ENCODE measurements at regions not wholly inside any gene's neighbourhood (a gene's known extent, or its start where the extent isn't known, plus 50 kb on each side); places are given as distances from the start of the nearest gene placed in this dataset.

DNA sequence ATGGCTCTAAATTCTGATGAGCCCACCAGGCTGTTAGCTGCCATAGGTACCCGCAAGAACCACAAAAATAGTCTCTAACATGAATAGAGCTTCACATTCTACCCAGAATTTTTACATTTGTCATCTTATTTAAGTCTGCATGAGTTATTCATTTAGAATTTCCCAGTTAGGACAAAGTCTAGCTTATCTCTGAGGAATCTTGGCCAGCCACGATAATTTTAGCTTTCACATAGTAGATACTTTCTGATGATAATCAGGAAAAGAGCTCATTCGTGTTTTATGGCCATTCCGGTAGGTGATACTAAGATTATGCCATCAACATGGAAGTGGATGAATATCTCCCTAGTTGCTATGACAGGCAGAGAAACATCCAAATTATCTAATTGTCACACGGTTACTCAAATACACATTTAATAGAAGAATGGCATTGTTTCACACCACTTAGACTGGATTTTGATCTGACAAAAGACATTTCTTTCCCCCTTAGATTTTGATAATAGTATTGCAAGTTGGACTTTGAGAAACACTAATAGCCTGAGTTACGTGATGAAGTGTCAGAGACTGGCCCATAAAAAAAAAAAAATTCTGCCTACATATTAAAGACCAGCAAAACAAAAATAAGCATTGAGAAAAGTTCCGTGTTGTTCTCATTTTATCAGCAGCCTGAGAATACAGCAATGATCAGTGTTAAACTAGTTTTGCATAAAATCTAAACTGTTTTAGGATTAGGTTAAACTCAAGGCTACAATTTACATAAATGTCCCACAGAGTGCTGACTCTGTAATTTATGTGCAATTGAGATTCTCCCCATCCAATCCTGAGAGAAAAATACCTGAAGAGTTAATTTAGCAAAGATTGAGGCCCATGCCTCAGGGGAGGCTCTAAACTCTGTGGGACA is 397.5 kb upstream of the ARID1B start:
- no peak overlapping the region for H3K9ac ChIP-seq (ENCODE audit: low read depth, low read length)
- no peaks in the 10 kb centered on the region for H3K9me3 ChIP-seq (ENCODE audit: control insufficient read depth, insufficient read depth, low read length)
- no peaks in the 10 kb centered on the region for H3K36me3 ChIP-seq (ENCODE audit: insufficient read depth, low read length)
- H3K4me1 ChIP-seq (ENCODE audit: insufficient read depth, low read length) = no peaks in the 10 kb centered on the region

GRCh38 chr6:156378853-156379252 is 398.3 kb upstream of the ARID1B start:
- no peaks in the 10 kb centered on the region for H3K4me1 ChIP-seq (ENCODE audit: insufficient read depth, low read length)
- H3K9ac ChIP-seq (ENCODE audit: low read depth, low read length) = no peak overlapping the region
- no peaks in the 10 kb centered on the region for H3K9me3 ChIP-seq (ENCODE audit: control insufficient read depth, insufficient read depth, low read length)
- no peaks in the 10 kb centered on the region for H3K36me3 ChIP-seq (ENCODE audit: insufficient read depth, low read length)

GRCh38 chr6:156376091-156376490 is 401.1 kb upstream of the ARID1B start:
- Histone ChIP-seq H3K4me1 (ENCODE audit: insufficient read depth, low read length) (no peaks in the 10 kb centered on the region), H3K9me3 (ENCODE audit: control insufficient read depth, insufficient read depth, low read length) (no peaks in the 10 kb centered on the region), H3K9ac (ENCODE audit: low read depth, low read length) (no peak overlapping the region), H3K36me3 (ENCODE audit: insufficient read depth, low read length) (no peaks in the 10 kb centered on the region)

GRCh38 chr6:156359912-156360311 is 417.3 kb upstream of the ARID1B start:
- no peaks in the 10 kb centered on the region for H3K36me3 ChIP-seq (ENCODE audit: insufficient read depth, low read length)
- H3K9ac ChIP-seq (ENCODE audit: low read depth, low read length) = no peak overlapping the region
- H3K4me1 ChIP-seq (ENCODE audit: insufficient read depth, low read length) = no peaks in the 10 kb centered on the region
- peaks cover 6% of the 10 kb centered on the region; the same call in 1 of the 2 replicates for H3K9me3 ChIP-seq (ENCODE audit: control insufficient read depth, insufficient read depth, low read length)

GRCh38 chr6:156352861-156353260 is 424.3 kb upstream of the ARID1B start:
- Histone ChIP-seq H3K4me1 (ENCODE audit: insufficient read depth, low read length) (no peaks in the 10 kb centered on the region), H3K9ac (ENCODE audit: low read depth, low read length) (no peak overlapping the region), H3K36me3 (ENCODE audit: insufficient read depth, low read length) (no peaks in the 10 kb centered on the region), H3K9me3 (ENCODE audit: control insufficient read depth, insufficient read depth, low read length) (no peaks in the 10 kb centered on the region; the same call in 1 of the 2 replicates)

GRCh38 chr6:156351346-156351966 is 425.7 kb upstream of the ARID1B start:
- no peaks in the 10 kb centered on the region; the same call in 1 of the 2 replicates for H3K9me3 ChIP-seq (ENCODE audit: control insufficient read depth, insufficient read depth, low read length)
- no peak overlapping the region for H3K9ac ChIP-seq (ENCODE audit: low read depth, low read length)
- H3K36me3 ChIP-seq (ENCODE audit: insufficient read depth, low read length) = no peaks in the 10 kb centered on the region
- H3K4me1 ChIP-seq (ENCODE audit: insufficient read depth, low read length) = no peaks in the 10 kb centered on the region

DNA sequence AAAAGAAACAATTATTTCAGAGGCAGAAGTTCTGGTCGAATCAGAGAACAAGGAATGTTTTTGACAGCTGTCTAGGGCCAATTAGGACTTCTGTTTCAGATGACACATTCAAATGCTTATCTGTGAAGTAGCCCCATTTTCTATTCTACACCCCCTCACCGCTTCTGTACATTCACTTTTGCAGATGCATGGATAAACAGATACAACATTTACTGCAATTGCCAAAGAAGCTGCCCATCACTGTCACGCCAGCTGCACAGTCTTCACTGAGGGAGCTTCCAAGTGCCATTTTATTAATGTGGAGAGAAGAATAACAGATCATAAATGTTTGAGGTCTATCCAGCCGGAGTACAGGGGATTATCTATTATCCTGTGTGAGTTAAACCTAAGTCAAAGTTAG is 426.8 kb upstream of the ARID1B start:
- Histone ChIP-seq H3K36me3 (ENCODE audit: insufficient read depth, low read length) (no peaks in the 10 kb centered on the region), H3K9me3 (ENCODE audit: control insufficient read depth, insufficient read depth, low read length) (no peaks in the 10 kb centered on the region), H3K9ac (ENCODE audit: low read depth, low read length) (no peak overlapping the region), H3K4me1 (ENCODE audit: insufficient read depth, low read length) (no peaks in the 10 kb centered on the region)

GRCh38 chr6:156348849-156349248 is 428.3 kb upstream of the ARID1B start:
- Histone ChIP-seq H3K9ac (ENCODE audit: low read depth, low read length) (no peak overlapping the region), H3K9me3 (ENCODE audit: control insufficient read depth, insufficient read depth, low read length) (no peaks in the 10 kb centered on the region), H3K36me3 (ENCODE audit: insufficient read depth, low read length) (no peaks in the 10 kb centered on the region)

GRCh38 chr6:156348424-156348823 is 428.8 kb upstream of the ARID1B start:
- Histone ChIP-seq H3K36me3 (ENCODE audit: insufficient read depth, low read length) (no peaks in the 10 kb centered on the region), H3K4me1 (ENCODE audit: insufficient read depth, low read length) (no peaks in the 10 kb centered on the region), H3K9ac (ENCODE audit: low read depth, low read length) (no peak overlapping the region), H3K9me3 (ENCODE audit: control insufficient read depth, insufficient read depth, low read length) (no peaks in the 10 kb centered on the region)

More at GRCh38 chr6:156348849-156349248, 428.3 kb upstream of the ARID1B start:
- H3K4me1 ChIP-seq (ENCODE audit: insufficient read depth, low read length) = no peaks in the 10 kb centered on the region

- H3K4me1 ChIP-seq (ENCODE audit: insufficient read depth, low read length) = no peaks in the 10 kb centered on the region
- no peak overlapping the region for H3K9ac ChIP-seq (ENCODE audit: low read depth, low read length)
- no peaks in the 10 kb centered on the region for H3K9me3 ChIP-seq (ENCODE audit: control insufficient read depth, insufficient read depth, low read length)
- H3K36me3 ChIP-seq (ENCODE audit: insufficient read depth, low read length) = no peaks in the 10 kb centered on the region
These were observed 429.5 kb upstream of the ARID1B start for GRCh38 chr6:156347656-156348055.

DNA sequence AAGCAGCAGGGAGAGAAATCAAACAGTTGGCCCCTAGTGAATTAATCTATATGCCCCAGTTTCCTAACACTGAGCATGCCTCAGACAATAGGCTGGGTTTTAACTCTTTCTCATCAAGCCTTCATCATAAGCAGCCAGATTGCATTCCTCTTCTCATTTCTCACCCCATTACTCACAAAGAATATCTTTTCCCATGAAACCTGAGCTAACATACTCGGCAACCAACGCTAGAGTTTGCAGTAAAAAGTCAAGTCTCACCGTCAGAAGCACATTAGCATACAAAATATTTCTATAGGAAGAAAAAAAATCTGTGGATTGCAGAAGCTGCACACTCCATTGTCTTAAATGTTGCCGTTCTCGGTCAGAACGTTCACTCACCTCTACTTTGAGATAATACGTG is 429.9 kb upstream of the ARID1B start:
- no peaks in the 10 kb centered on the region for H3K4me1 ChIP-seq (ENCODE audit: insufficient read depth, low read length)
- H3K9me3 ChIP-seq (ENCODE audit: control insufficient read depth, insufficient read depth, low read length) = no peaks in the 10 kb centered on the region
- no peak overlapping the region for H3K9ac ChIP-seq (ENCODE audit: low read depth, low read length)
- no peaks in the 10 kb centered on the region for H3K36me3 ChIP-seq (ENCODE audit: insufficient read depth, low read length)

- no peaks in the 10 kb centered on the region for H3K36me3 ChIP-seq (ENCODE audit: insufficient read depth, low read length)
- H3K9me3 ChIP-seq (ENCODE audit: control insufficient read depth, insufficient read depth, low read length) = no peaks in the 10 kb centered on the region
- no peaks in the 10 kb centered on the region for H3K4me1 ChIP-seq (ENCODE audit: insufficient read depth, low read length)
- H3K9ac ChIP-seq (ENCODE audit: low read depth, low read length) = no peak overlapping the region
These were observed 431.5 kb upstream of the ARID1B start for GRCh38 chr6:156345700-156346099.

GRCh38 chr6:156344491-156344890 is 432.7 kb upstream of the ARID1B start:
- H3K9me3 ChIP-seq (ENCODE audit: control insufficient read depth, insufficient read depth, low read length) = no peaks in the 10 kb centered on the region

DNA sequence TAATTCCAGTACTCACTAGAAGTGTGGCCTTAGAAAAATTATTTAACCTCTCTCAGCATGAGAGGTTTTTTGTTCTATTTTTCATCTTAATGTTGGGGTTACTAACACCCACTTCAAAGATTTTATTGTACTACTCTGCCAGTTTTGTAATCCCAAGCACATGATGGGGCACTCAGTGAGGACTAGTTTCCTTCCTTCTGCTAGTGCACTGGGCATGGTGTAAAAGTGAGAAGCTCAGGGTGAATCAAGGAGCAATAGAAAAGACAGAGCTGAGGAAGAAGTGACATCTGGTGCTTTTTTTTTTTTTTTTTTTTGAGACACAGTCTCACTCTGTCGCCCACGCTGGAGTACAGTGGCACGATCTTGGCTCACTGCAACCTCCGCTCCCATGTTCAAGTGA is 439.4 kb upstream of the ARID1B start:
- Histone ChIP-seq H3K9me3 (ENCODE audit: control insufficient read depth, insufficient read depth, low read length) (peaks cover under 1% of the 10 kb centered on the region; the same call in 1 of the 2 replicates), H3K4me1 (ENCODE audit: insufficient read depth, low read length) (no peaks in the 10 kb centered on the region), H3K36me3 (ENCODE audit: insufficient read depth, low read length) (no peaks in the 10 kb centered on the region), H3K9ac (ENCODE audit: low read depth, low read length) (no peak overlapping the region)

More at GRCh38 chr6:156344491-156344890, 432.7 kb upstream of the ARID1B start:
- no peaks in the 10 kb centered on the region for H3K4me1 ChIP-seq (ENCODE audit: insufficient read depth, low read length)
- no peak overlapping the region for H3K9ac ChIP-seq (ENCODE audit: low read depth, low read length)
- H3K36me3 ChIP-seq (ENCODE audit: insufficient read depth, low read length) = no peaks in the 10 kb centered on the region

- H3K36me3 ChIP-seq (ENCODE audit: insufficient read depth, low read length) = no peaks in the 10 kb centered on the region
- no peaks in the 10 kb centered on the region for H3K4me1 ChIP-seq (ENCODE audit: insufficient read depth, low read length)
- no peak overlapping the region for H3K9ac ChIP-seq (ENCODE audit: low read depth, low read length)
- peaks cover 9% of the 10 kb centered on the region; the same call in 1 of the 2 replicates for H3K9me3 ChIP-seq (ENCODE audit: control insufficient read depth, insufficient read depth, low read length)
These were observed 440.4 kb upstream of the ARID1B start for GRCh38 chr6:156336733-156337132.

Data from ES-I3 (cell line).